Skeletal muscle satellite cell (primary cell): ENCODE measurements at regions not wholly inside any gene's neighbourhood (a gene's known extent, or its start where the extent isn't known, plus 50 kb on each side); places are given as distances from the start of the nearest gene placed in this dataset.
A peak's percentile ranks its signal among the peaks of the same experiment; 100 is the strongest.

ENCODE experiments used
- H3K27me3 ChIP-seq: 2 replicates; pipeline ENCODE4 v1.7.0; 2013; ENCODE audit warnings: low read length; ENCODE audit not compliant: control insufficient read depth, insufficient read depth
- H3K36me3 ChIP-seq: 2 replicates; pipeline ENCODE4 v1.7.0; 2013; ENCODE audit warnings: mild to moderate bottlenecking, control low read depth, low read length; ENCODE audit not compliant: insufficient read depth
- H3K4me1 ChIP-seq: 2 replicates; pipeline ENCODE4 v1.7.0; 2013; ENCODE audit warnings: low read length; ENCODE audit not compliant: control insufficient read depth, insufficient read depth
- H3K4me2 ChIP-seq: 2 replicates; pipeline ENCODE4 v1.7.0; 2013; ENCODE audit warnings: mild to moderate bottlenecking, low read length
- H3K4me3 ChIP-seq: 2 replicates; pipeline ENCODE4 v1.7.0; 2013; ENCODE audit warnings: low read length
- H3K9ac ChIP-seq: 2 replicates; pipeline ENCODE4 v1.7.0; 2013; ENCODE audit warnings: mild to moderate bottlenecking, low read depth, low read length, moderate library complexity
- H3K9me3 ChIP-seq: replicated peaks from 2 replicates; pipeline ENCODE4 v1.7.0; 2013; ENCODE audit warnings: mild to moderate bottlenecking, control low read depth, low read length

DNA sequence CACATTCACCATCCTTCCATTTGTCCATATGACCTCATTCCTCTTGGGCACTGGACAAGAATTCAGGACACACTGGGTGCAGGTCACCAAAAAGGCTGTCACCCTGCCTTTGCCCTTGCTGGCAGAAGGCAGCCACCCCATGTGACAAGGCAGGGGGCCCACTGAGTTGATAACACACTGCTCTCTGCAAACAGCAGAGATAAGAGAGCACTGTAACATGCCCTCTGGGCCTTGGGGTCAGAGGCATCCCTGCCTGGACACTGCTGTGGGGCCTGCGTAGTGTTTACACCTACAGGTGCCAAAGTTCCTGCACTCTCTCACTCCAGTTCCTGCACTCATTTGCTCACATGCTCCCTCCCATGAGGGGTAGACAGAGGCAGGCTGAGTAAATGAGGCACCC is 344.7 kb upstream of the TCF4 start:
- H3K4me1 ChIP-seq: peaks cover 5% of the 10 kb centered on the region
- no peak overlapping the region for H3K4me2 ChIP-seq
- no peak overlapping the region for H3K4me3 ChIP-seq
- H3K27me3 ChIP-seq: no peaks in the 10 kb centered on the region
- H3K9ac ChIP-seq: no peak overlapping the region
- no peaks in the 10 kb centered on the region for H3K9me3 ChIP-seq
- no peaks in the 10 kb centered on the region for H3K36me3 ChIP-seq

DNA sequence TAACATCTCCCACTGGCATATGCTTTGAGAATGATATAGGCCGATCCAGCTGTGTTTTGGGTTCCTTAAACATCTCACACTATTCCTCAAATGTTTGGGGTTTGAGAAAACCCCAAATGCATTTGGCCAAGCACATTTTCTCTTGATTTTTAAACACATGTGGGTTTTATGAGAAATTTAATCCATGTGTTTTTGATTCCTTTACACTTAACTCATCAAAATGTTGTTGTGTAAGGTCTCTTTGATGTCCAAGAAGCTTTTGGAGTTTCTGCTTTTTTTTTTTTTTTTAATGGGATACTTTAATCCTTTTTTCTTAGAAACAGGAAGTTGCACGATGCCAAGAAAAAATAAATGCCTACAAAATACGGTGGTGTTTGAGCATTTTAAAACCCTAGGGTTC is 339.8 kb upstream of the TCF4 start:
- Histone ChIP-seq H3K9ac (no peak overlapping the region), H3K27me3 (no peaks in the 10 kb centered on the region), H3K4me2 (no peak overlapping the region), H3K9me3 (no peaks in the 10 kb centered on the region), H3K4me1 (peaks cover 7% of the 10 kb centered on the region), H3K4me3 (no peak overlapping the region), H3K36me3 (no peaks in the 10 kb centered on the region)

DNA sequence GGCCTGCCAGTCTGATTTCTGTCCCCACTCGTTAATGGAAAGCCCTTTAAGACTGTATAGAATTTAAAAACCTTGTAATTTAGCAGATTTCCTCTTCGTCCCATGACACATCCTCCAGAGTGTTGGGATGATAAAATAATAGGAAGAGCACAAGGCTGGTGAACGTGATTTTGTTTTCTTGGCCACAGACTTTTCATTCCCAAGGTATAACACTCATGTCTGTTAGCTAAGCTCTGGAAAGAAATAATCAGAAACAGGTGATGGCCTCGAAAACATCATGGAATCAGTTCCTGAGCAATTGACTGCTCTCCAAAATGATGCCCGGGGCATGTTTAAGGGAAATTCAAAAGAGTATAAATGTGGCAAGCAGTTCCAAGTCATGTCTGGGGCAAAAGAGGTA is 337.8 kb upstream of the TCF4 start:
- no peak overlapping the region for H3K4me2 ChIP-seq
- H3K27me3 ChIP-seq: no peaks in the 10 kb centered on the region
- no peak overlapping the region for H3K9ac ChIP-seq
- H3K4me3 ChIP-seq: no peak overlapping the region
- no peaks in the 10 kb centered on the region for H3K9me3 ChIP-seq
- H3K4me1 ChIP-seq: peaks cover 7% of the 10 kb centered on the region
- H3K36me3 ChIP-seq: no peaks in the 10 kb centered on the region

DNA sequence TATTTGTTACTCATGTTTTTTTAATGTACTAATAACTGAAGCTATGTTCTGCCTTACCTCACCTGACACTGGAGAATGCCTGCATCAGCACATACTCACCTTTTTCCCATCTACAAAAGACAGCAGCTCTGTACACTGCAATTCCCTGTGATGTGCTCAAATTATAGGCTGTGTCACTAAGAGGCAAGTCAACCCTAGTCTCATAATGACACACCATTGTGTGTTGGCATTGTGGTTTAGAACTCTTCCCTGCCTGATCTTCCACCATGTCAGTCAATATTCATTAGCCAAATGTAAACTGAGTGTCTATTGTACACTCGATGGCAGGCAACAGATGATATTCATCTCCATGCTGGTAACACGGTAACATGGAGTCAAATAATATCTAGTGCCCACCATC is 332.1 kb upstream of the TCF4 start:
- H3K9me3 ChIP-seq: no peaks in the 10 kb centered on the region
- H3K9ac ChIP-seq: no peak overlapping the region
- H3K27me3 ChIP-seq: no peaks in the 10 kb centered on the region
- peaks cover 3% of the 10 kb centered on the region for H3K4me1 ChIP-seq
- no peaks in the 10 kb centered on the region for H3K36me3 ChIP-seq
- H3K4me3 ChIP-seq: no peak overlapping the region
- no peak overlapping the region for H3K4me2 ChIP-seq

DNA sequence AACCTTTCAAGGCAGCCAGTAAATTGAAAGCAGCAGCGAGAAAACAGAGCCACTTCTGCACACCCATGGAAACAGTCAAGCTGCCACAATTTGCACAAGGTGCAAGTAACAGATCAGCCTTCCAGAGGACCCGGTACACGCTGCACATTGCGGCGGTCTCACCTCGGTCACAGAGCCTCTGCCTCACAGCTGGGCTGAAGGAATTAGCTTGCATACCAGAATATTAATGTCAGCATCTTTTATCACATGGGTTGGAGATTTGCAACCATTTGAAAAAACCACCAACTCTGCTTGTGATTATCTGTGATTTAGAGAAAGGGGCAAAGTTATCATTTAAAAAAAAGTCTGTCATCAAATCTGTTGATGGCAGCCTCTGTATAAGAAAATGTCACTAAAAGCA is 330.5 kb upstream of the TCF4 start:
- H3K9ac ChIP-seq: no peak overlapping the region
- no peaks in the 10 kb centered on the region for H3K36me3 ChIP-seq
- H3K27me3 ChIP-seq: no peaks in the 10 kb centered on the region
- peaks cover 3% of the 10 kb centered on the region for H3K4me1 ChIP-seq
- no peak overlapping the region for H3K4me3 ChIP-seq
- H3K9me3 ChIP-seq: no peaks in the 10 kb centered on the region
- H3K4me2 ChIP-seq: no peak overlapping the region

DNA sequence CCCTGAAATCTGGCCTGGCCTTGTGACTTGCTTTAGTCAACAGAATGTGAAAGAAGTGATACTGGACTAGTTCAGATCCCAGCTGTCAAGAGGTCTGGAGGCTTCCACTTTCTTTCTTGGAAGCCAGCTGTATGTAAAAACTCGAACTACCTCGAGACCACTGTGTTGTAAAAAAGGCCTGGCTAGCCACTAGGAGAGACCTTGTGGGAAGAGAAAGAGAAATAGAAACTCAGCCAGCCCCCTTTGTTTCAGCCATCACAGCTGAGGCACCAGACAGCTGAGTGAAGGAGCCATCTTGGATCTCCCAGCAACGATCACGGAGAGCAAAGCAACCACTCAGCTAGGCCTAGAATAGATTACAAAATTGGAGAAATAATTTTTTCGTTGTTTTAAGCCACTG is 324.9 kb upstream of the TCF4 start:
- H3K27me3 ChIP-seq: no peaks in the 10 kb centered on the region
- no peak overlapping the region for H3K9ac ChIP-seq
- H3K4me1 ChIP-seq: peaks cover 11% of the 10 kb centered on the region
- H3K4me3 ChIP-seq: no peak overlapping the region
- H3K36me3 ChIP-seq: no peaks in the 10 kb centered on the region
- H3K4me2 ChIP-seq: no peak overlapping the region
- no peaks in the 10 kb centered on the region for H3K9me3 ChIP-seq

DNA sequence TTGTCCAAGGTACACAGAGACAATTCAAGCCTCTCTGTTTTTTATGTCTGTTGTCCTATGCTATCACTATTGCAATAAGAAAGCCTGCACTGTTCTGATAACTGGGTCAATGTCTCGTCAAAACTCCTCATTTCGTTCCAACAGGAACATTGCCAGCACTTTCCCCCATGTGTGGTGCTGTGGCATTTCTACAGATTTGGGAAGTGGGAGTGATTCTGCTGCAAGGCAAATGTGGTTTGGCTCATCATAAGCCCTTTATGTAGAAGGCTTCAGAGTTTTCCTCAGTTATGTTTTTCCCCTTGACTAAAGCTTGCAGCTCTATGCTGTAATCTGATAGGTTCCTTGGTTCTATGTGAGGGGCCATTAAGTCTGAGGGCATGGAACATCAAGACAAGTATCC is 324.1 kb upstream of the TCF4 start:
- Histone ChIP-seq H3K4me2 (no peak overlapping the region), H3K36me3 (no peaks in the 10 kb centered on the region), H3K4me3 (no peak overlapping the region), H3K27me3 (no peaks in the 10 kb centered on the region), H3K9me3 (no peaks in the 10 kb centered on the region), H3K4me1 (peaks cover 18% of the 10 kb centered on the region), H3K9ac (no peak overlapping the region)

DNA sequence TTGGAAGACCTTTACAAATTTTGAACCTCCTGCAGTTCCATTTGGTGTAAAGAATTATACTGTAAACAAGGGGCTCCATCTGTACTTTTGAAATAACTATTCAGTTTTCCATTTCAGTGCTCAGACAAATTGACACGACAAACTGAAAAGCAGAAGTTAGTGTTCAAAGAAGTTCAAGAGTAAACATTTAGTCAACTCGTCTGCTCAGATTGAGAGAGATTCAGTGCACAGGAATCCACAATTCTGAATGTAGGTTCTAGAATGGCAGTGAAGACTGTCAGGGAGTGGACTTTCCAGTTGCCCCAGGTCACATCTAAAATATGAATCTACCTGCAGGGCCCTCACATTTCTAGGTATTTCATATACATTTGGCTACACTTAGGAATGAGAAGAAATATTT is 322.3 kb upstream of the TCF4 start:
- Histone ChIP-seq H3K4me3 (no peak overlapping the region), H3K36me3 (no peaks in the 10 kb centered on the region), H3K4me1 (peaks cover 18% of the 10 kb centered on the region), H3K9me3 (no peaks in the 10 kb centered on the region), H3K27me3 (no peaks in the 10 kb centered on the region), H3K4me2 (no peak overlapping the region), H3K9ac (no peak overlapping the region)

DNA sequence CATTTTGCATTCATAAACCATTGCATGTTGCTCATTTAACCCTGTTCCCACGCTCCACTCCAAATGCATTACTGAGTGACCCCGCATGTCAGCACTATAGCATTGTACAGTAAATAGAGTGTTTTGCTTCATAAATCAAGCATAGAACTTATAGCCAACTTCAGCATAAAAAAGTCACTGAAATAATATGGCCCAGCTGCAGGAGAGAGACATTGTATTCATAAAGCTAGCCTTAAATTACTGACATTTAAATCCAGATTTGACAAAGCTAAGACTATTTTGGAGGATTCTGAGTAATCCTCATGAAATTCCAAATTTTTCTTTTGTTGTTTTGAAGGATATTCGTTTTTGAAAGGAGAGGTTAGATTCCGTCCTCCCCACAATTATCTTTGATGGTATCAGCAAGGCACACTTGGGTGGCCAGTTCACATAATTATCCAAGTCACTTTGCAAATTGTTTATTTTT is 320.9 kb upstream of the TCF4 start:
- Histone ChIP-seq H3K36me3 (no peaks in the 10 kb centered on the region), H3K9ac (no peak overlapping the region), H3K9me3 (no peaks in the 10 kb centered on the region), H3K27me3 (no peaks in the 10 kb centered on the region), H3K4me3 (peak overlapping the region; percentile 24), H3K4me1 (peaks cover 18% of the 10 kb centered on the region), H3K4me2 (peak overlapping the region; percentile 30)

DNA sequence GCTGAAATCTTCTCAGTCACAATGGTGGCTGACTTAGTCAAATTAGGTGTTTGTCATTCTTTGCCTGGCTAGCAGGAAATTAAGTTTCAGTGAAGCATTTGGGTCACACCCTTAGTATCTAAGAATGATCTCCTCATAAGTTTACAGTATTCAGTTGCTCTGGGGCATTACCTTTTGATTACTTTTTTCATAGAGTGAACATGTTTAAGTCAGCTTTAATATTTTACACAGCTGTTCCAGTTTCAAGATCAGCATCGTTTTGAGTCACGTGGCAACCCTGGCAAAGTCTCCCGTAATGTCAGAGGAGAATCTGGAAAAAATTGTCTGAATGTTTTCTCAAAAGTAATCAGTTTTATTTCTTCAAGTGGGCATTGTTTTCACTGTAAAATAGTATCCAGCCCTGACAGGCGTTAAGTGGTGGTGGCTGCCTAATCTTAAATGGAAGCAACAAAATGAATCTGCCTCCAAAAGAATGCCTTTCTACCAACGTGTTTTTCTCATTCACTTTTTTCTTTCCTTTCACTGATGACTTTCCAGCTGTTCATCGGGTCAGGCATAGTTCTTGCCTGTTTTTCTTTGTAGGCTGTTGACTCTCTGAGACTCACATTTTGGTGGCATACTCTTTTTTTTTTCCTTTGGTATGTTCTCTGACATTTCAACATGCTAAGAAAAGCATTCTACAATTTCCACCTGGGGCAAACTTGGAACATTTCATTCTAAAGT is 319.6 kb upstream of the TCF4 start:
- H3K4me3 ChIP-seq: peak overlapping the region; percentile 51
- no peaks in the 10 kb centered on the region for H3K36me3 ChIP-seq
- no peak overlapping the region for H3K9ac ChIP-seq
- H3K4me2 ChIP-seq: peak overlapping the region; percentile 52
- H3K4me1 ChIP-seq: peaks cover 18% of the 10 kb centered on the region
- no peaks in the 10 kb centered on the region for H3K9me3 ChIP-seq
- H3K27me3 ChIP-seq: no peaks in the 10 kb centered on the region

DNA sequence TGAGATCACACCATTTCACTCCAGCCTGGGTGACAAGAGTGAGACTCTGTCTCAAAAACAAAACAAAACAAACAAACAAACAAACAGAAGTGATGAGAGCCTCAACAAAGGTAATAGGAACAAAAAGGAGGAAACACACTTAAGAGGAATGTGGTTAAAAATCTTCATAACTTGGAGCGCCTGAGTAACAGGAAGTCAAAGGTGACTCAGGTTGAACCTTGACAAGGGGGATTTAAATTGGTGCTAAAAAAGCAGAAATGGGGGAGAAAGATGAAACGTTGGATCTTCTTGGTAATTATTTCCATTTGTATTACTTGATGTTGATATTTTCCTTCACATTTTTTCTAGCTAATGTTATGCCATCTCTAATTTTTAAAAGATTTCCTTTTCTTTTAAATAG is 318.5 kb upstream of the TCF4 start:
- H3K9ac ChIP-seq: no peak overlapping the region
- H3K36me3 ChIP-seq: no peaks in the 10 kb centered on the region
- no peak overlapping the region for H3K4me2 ChIP-seq
- no peaks in the 10 kb centered on the region for H3K9me3 ChIP-seq
- H3K4me3 ChIP-seq: no peak overlapping the region
- H3K4me1 ChIP-seq: peaks cover 18% of the 10 kb centered on the region
- no peaks in the 10 kb centered on the region for H3K27me3 ChIP-seq

DNA sequence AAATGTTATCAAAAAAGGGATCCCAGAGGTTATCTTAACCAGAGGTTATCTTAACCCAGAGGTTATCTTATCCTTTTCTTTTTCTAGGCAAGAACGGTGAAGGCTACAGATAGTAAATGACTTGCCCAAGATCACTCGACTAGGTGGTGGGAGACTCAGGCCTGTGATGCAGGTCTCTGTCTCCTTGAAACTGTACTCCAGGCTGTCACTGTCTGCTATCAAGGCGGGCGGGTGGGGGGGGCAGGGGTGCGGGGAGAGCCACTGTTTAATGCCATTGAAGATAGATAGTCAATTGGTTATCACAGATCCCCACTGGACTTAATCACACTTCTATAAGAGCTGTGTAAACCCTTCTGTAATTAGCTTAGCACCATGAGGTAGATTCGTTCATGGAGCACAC is 315.9 kb upstream of the TCF4 start:
- Histone ChIP-seq H3K4me3 (no peak overlapping the region), H3K36me3 (no peaks in the 10 kb centered on the region), H3K9ac (no peak overlapping the region), H3K4me1 (peaks cover 32% of the 10 kb centered on the region), H3K27me3 (no peaks in the 10 kb centered on the region), H3K4me2 (no peak overlapping the region), H3K9me3 (no peaks in the 10 kb centered on the region)
